ENCODE measurements at regions not wholly inside any gene's neighbourhood (a gene's known extent, or its start where the extent isn't known, plus 50 kb on each side); places are given as distances from the start of the nearest gene placed in this dataset.
"Not testable (repeated sequence)": the region's sequence is repeated elsewhere in the genome, so short reads cannot be mapped to it uniquely, and the experiment has no call there.

DNA sequence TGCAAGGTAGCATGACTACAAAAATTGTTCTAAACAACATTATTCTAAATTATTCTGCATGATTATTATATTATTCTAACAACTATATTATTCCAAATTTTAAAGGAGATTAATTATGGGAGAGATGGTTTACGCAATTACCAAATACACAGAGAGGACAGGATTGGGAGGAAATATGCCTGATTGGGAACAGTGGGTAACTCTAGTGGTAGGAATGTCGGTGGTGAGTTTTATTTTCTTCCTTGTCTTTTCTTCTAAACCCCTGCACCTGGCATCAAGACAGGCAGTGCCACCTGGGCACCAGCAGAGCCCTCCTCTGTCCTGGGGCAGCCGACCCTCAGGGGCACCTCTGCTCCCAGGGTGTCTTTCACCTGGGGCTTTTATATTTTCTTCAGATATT lies 357.6 kb downstream of the BCL2L11 start:
- H2AFZ ChIP-seq (ENCODE audit: low read depth, low read length); DNase-seq; H3K9ac ChIP-seq (ENCODE audit: low read length); H3K18ac ChIP-seq (ENCODE audit: low read depth in 1 of 2, low read length in 2 of 2); H3K4me2 ChIP-seq (ENCODE audit: low read length, poor library complexity, severe bottlenecking); H2BK120ac ChIP-seq (ENCODE audit: low read depth, low read length); H3K27me3 ChIP-seq (ENCODE audit: control insufficient read depth in 1 of 2, insufficient read depth in 1 of 2, low read length in 2 of 2); H2AK5ac ChIP-seq (ENCODE audit: low read length, severe bottlenecking); H3K4ac ChIP-seq (ENCODE audit: low read depth in 1 of 2, low read length in 2 of 2); H2BK15ac ChIP-seq (ENCODE audit: low read depth, poor library complexity, severe bottlenecking); H2BK5ac ChIP-seq (ENCODE audit: low read depth, low read length, poor library complexity, severe bottlenecking); H3K23ac ChIP-seq (ENCODE audit: low read length in 2 of 2); H3K14ac ChIP-seq (ENCODE audit: low read length in 2 of 2); H4K91ac ChIP-seq (ENCODE audit: low read length); H3K4me3 ChIP-seq (ENCODE audit: insufficient read depth in 1 of 2, low read depth in 1 of 2, low read length in 2 of 2); H3K9me3 ChIP-seq (ENCODE audit: control insufficient read depth, low read length); H3K79me1 ChIP-seq (replicated peaks; ENCODE audit: low read length, poor library complexity, severe bottlenecking); H3K36me3 ChIP-seq (ENCODE audit: control insufficient read depth in 1 of 2, insufficient read depth in 2 of 2, low read depth in 1 of 2, low read length in 2 of 2); H4K8ac ChIP-seq (ENCODE audit: low read length); H3K27ac ChIP-seq (ENCODE audit: low read length, poor library complexity, severe bottlenecking); H2BK12ac ChIP-seq (ENCODE audit: low read length in 2 of 2): not testable (repeated sequence)
- WGBS, result no CpG with 5 or more reads among the region's 3 CpGs
- H3K4me1 ChIP-seq (ENCODE audit: control insufficient read depth, insufficient read depth, low read depth, low read length), result peaks cover 11% of the 10 kb centered on the region

DNA sequence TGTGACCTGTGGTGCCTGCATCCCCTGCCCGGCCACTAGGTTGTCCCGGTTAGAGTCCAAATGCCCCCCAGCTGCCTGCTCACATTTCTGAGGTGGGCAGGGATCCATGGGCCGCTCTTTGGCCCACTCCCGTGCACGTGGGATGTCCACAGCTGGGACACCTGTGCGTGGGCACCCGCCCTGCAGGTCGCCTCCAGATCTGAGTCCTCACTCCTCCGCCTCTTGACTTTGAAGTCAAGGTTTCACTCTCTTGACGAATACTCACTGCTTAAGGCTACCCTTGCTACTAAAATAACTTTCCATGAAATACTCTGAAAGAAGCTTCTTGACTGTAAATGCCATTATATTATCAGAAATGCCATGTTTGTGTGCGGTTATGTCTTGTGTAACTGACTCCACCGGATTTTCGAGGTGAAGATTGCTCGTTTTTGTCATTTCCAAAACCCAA lies 358.2 kb downstream of the BCL2L11 start:
- not testable (repeated sequence) for H3K9ac ChIP-seq (ENCODE audit: low read length); H3K4ac ChIP-seq (ENCODE audit: low read depth in 1 of 2, low read length in 2 of 2); H2AFZ ChIP-seq (ENCODE audit: low read depth, low read length); H3K9me3 ChIP-seq (ENCODE audit: control insufficient read depth, low read length); H3K27ac ChIP-seq (ENCODE audit: low read length, poor library complexity, severe bottlenecking); H3K4me3 ChIP-seq (ENCODE audit: insufficient read depth in 1 of 2, low read depth in 1 of 2, low read length in 2 of 2); H2BK12ac ChIP-seq (ENCODE audit: low read length in 2 of 2); H4K91ac ChIP-seq (ENCODE audit: low read length); H3K4me2 ChIP-seq (ENCODE audit: low read length, poor library complexity, severe bottlenecking); H4K8ac ChIP-seq (ENCODE audit: low read length); H3K79me1 ChIP-seq (replicated peaks; ENCODE audit: low read length, poor library complexity, severe bottlenecking); H2BK15ac ChIP-seq (ENCODE audit: low read depth, poor library complexity, severe bottlenecking); H2BK5ac ChIP-seq (ENCODE audit: low read depth, low read length, poor library complexity, severe bottlenecking); H3K14ac ChIP-seq (ENCODE audit: low read length in 2 of 2); H2AK5ac ChIP-seq (ENCODE audit: low read length, severe bottlenecking); DNase-seq; H2BK120ac ChIP-seq (ENCODE audit: low read depth, low read length); H3K23ac ChIP-seq (ENCODE audit: low read length in 2 of 2); H3K27me3 ChIP-seq (ENCODE audit: control insufficient read depth in 1 of 2, insufficient read depth in 1 of 2, low read length in 2 of 2); H3K36me3 ChIP-seq (ENCODE audit: control insufficient read depth in 1 of 2, insufficient read depth in 2 of 2, low read depth in 1 of 2, low read length in 2 of 2)
- H3K4me1 ChIP-seq (ENCODE audit: control insufficient read depth, insufficient read depth, low read depth, low read length), result peaks cover 11% of the 10 kb centered on the region
- H3K18ac ChIP-seq (ENCODE audit: low read depth in 1 of 2, low read length in 2 of 2), result peak overlapping the region in 1 of 2 experiments; percentile 24
- 96% methylated on average over 2 of the region's 14 CpGs for WGBS

DNA sequence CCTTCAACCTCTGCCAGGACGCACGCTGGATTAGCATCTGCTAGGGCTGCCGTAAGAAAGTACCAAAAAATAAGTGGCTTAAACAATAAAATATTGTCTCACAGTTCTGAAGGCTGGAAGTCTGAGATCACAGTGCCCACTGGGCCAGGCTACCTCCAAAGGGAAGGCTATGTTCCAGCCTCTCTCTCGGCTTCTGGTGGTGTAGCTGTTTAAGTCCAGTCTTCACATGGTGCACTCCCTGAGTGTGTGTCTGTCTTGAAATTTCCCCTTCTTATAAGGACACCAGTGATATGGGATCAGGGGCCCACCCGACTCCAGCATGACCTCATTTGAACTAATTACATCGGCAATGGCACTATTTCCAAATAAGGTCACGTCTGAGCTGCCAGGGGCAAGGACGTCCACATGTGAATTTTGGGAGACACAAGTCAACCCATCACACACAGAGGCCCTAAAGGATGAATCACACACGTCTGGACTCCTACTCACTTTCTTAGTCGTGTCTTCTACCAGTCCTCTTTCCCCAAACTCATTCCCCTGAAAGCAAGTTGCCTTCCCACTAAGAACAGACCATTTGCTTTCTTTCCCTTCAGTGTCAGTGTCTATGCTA lies 359.4 kb downstream of the BCL2L11 start:
- peak; percentile 70 for DNase-seq
- not testable (repeated sequence) for H4K91ac ChIP-seq (ENCODE audit: low read length); H3K27me3 ChIP-seq (ENCODE audit: control insufficient read depth in 1 of 2, insufficient read depth in 1 of 2, low read length in 2 of 2); H3K9me3 ChIP-seq (ENCODE audit: control insufficient read depth, low read length); H2AK5ac ChIP-seq (ENCODE audit: low read length, severe bottlenecking); H3K27ac ChIP-seq (ENCODE audit: low read length, poor library complexity, severe bottlenecking); H3K14ac ChIP-seq (ENCODE audit: low read length in 2 of 2); H3K36me3 ChIP-seq (ENCODE audit: control insufficient read depth in 1 of 2, insufficient read depth in 2 of 2, low read depth in 1 of 2, low read length in 2 of 2); H3K23ac ChIP-seq (ENCODE audit: low read length in 2 of 2); H2BK120ac ChIP-seq (ENCODE audit: low read depth, low read length); H3K79me1 ChIP-seq (replicated peaks; ENCODE audit: low read length, poor library complexity, severe bottlenecking); H4K8ac ChIP-seq (ENCODE audit: low read length); H2AFZ ChIP-seq (ENCODE audit: low read depth, low read length); H2BK15ac ChIP-seq (ENCODE audit: low read depth, poor library complexity, severe bottlenecking); H2BK12ac ChIP-seq (ENCODE audit: low read length in 2 of 2); H3K4me2 ChIP-seq (ENCODE audit: low read length, poor library complexity, severe bottlenecking); H2BK5ac ChIP-seq (ENCODE audit: low read depth, low read length, poor library complexity, severe bottlenecking); H3K4me3 ChIP-seq (ENCODE audit: insufficient read depth in 1 of 2, low read depth in 1 of 2, low read length in 2 of 2)
- WGBS, result 39% methylated on average over 7 of the region's 10 CpGs
- Histone ChIP-seq H3K4ac (ENCODE audit: low read depth in 1 of 2, low read length in 2 of 2) (peak overlapping the region in 1 of 2 experiments; percentile 28), H3K4me1 (ENCODE audit: control insufficient read depth, insufficient read depth, low read depth, low read length) (peaks cover 11% of the 10 kb centered on the region), H3K18ac (ENCODE audit: low read depth in 1 of 2, low read length in 2 of 2) (peak overlapping the region in 1 of 2 experiments; percentile 73), H3K9ac (ENCODE audit: low read length) (peak overlapping the region; percentile 59)

DNA sequence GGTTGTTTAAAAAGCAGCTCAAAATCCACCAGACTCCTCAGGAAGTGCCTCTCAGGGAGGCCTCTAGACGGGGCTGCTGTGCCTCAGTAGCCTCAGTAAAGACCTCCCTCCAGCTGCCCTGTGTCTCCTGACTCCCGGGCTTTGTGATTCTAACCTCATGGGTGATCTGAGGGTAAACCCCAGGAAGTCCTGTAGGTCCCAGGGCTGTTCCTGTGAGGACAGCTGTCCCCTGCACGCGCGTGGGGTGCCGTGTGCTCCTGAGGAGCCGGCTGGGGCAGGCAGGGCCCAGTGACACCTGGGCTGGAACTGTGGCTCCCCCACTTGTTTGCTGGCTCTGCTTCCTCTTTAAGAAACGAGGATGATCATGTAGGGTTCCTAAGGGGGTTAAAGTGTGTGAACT lies 359.9 kb downstream of the BCL2L11 start:
- H4K8ac ChIP-seq (ENCODE audit: low read length), result peak overlapping the region; percentile 97
- not testable (repeated sequence) for H3K27me3 ChIP-seq (ENCODE audit: control insufficient read depth in 1 of 2, insufficient read depth in 1 of 2, low read length in 2 of 2); H3K36me3 ChIP-seq (ENCODE audit: control insufficient read depth in 1 of 2, insufficient read depth in 2 of 2, low read depth in 1 of 2, low read length in 2 of 2); H2BK15ac ChIP-seq (ENCODE audit: low read depth, poor library complexity, severe bottlenecking); H2AFZ ChIP-seq (ENCODE audit: low read depth, low read length); H3K4me2 ChIP-seq (ENCODE audit: low read length, poor library complexity, severe bottlenecking); H2BK5ac ChIP-seq (ENCODE audit: low read depth, low read length, poor library complexity, severe bottlenecking); H3K79me1 ChIP-seq (replicated peaks; ENCODE audit: low read length, poor library complexity, severe bottlenecking); H3K9me3 ChIP-seq (ENCODE audit: control insufficient read depth, low read length); H3K23ac ChIP-seq (ENCODE audit: low read length in 2 of 2); H3K4me3 ChIP-seq (ENCODE audit: insufficient read depth in 1 of 2, low read depth in 1 of 2, low read length in 2 of 2); H2BK12ac ChIP-seq (ENCODE audit: low read length in 2 of 2); H3K14ac ChIP-seq (ENCODE audit: low read length in 2 of 2)
- peak; percentile 54 for DNase-seq
- H3K18ac ChIP-seq (ENCODE audit: low read depth in 1 of 2, low read length in 2 of 2), result peak overlapping the region in 1 of 2 experiments; percentile 4
- WGBS, result 50% methylated on average over 6 of the region's 8 CpGs
- peak overlapping the region; percentile 23 for H3K27ac ChIP-seq (ENCODE audit: low read length, poor library complexity, severe bottlenecking)
- H4K91ac ChIP-seq (ENCODE audit: low read length), result peak overlapping the region; percentile 89
- peak overlapping the region; percentile 49 for H2AK5ac ChIP-seq (ENCODE audit: low read length, severe bottlenecking)
- peak overlapping the region in 1 of 2 experiments; percentile 87 for H3K4ac ChIP-seq (ENCODE audit: low read depth in 1 of 2, low read length in 2 of 2)
- H2BK120ac ChIP-seq (ENCODE audit: low read depth, low read length), result peak overlapping the region; percentile 73
- peaks cover 11% of the 10 kb centered on the region for H3K4me1 ChIP-seq (ENCODE audit: control insufficient read depth, insufficient read depth, low read depth, low read length)
- peak overlapping the region; percentile 59 for H3K9ac ChIP-seq (ENCODE audit: low read length)

Data from mesenchymal stem cell (in vitro differentiated cells and primary cell).